Gastroesophageal sphincter (tissue), 3 donors: ENCODE measurements at regions not wholly inside any gene's neighbourhood (a gene's known extent, or its start where the extent isn't known, plus 50 kb on each side); places are given as distances from the start of the nearest gene placed in this dataset.

ENCODE experiments used
- EP300 ChIP-seq: sonication (generic); formaldehyde crosslinking; IDR thresholded peaks from one replicate; pipeline ENCODE4 v1.6.1; 2017; ENCODE audit warnings: antibody characterized with exemption, mild to moderate bottlenecking
- POLR2A ChIP-seq, 2 donors: fragments of 450-650 bp; IDR thresholded peaks; one replicate each; pipeline ENCODE4 v1.6.1; 2017; ENCODE audit warnings: antibody characterized with exemption in 2 of 2, mild to moderate bottlenecking in 2 of 2, moderate library complexity in 1 of 2
- POLR2AphosphoS5 ChIP-seq: sonication (generic); formaldehyde crosslinking; IDR thresholded peaks from one replicate; pipeline ENCODE4 v1.6.1; 2017; ENCODE audit warnings: antibody characterized with exemption
- TF ChIP-seq, protein P1 (sequence below), 4 experiments: fragments of 200-600 bp in 2 of 4; fragments of 450-650 bp in 2 of 4; sonication (generic) in 1 of 4; IDR thresholded peaks; one replicate each; pipeline ENCODE4 v1.5.1; 2017 to 2019; ENCODE audit warnings: antibody characterized with exemption in 4 of 4, mild to moderate bottlenecking in 2 of 4, moderate library complexity in 2 of 4

DNA sequence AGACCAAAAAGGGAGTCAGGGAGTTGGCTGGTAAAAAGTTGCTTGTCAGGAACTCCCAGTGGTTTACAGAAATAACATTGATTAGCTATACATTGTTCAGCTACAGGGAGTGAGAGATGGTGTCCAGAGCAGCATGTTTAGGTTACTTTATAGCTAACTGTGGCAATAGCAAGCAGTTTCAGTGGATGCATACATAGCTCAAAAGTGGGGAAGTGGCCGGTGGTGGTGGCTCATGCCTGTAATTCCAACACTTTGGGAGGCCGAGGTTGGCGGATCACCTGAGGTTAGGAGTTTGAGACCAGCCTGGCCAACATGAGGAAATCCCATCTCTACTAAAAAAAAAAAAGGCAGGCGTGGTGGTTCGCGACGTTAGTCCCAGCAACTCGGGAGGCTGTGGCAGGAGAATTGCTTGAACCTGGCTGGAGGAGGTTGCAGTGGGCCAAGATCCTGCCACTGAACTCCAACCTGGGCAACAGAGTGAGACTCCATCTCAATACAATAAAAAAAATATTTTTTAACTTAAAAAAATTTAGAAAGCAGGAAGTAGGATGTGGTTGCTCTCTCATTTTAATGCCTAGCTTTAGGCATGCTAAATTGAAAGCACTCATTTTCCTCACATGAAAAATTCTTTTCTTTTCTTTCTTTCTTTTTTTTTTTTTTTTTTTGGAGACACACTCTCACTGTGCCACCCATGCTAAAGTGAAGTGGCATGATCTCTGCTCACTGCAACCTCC lies 109.7 kb downstream of the PPIAL4G start:
- TF ChIP-seq POLR2A (IDR thresholded peaks at IDR 0.05) (no peak), EP300 (no peak), POLR2AphosphoS5 (no peak)
- TF ChIP-seq, protein P1, sequence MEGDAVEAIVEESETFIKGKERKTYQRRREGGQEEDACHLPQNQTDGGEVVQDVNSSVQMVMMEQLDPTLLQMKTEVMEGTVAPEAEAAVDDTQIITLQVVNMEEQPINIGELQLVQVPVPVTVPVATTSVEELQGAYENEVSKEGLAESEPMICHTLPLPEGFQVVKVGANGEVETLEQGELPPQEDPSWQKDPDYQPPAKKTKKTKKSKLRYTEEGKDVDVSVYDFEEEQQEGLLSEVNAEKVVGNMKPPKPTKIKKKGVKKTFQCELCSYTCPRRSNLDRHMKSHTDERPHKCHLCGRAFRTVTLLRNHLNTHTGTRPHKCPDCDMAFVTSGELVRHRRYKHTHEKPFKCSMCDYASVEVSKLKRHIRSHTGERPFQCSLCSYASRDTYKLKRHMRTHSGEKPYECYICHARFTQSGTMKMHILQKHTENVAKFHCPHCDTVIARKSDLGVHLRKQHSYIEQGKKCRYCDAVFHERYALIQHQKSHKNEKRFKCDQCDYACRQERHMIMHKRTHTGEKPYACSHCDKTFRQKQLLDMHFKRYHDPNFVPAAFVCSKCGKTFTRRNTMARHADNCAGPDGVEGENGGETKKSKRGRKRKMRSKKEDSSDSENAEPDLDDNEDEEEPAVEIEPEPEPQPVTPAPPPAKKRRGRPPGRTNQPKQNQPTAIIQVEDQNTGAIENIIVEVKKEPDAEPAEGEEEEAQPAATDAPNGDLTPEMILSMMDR (IDR thresholded peaks at IDR 0.05), result no peak
